GM12875 (cell line): ENCODE measurements at regions not wholly inside any gene's neighbourhood (a gene's known extent, or its start where the extent isn't known, plus 50 kb on each side); places are given as distances from the start of the nearest gene placed in this dataset.

Experiments used
- H3K4me3 ChIP-seq: one replicate; pipeline ENCODE4 v1.5.1; 2011; ENCODE audit warnings: low read depth, low read length, control low read depth
- CTCF ChIP-seq: IDR thresholded peaks from 2 replicates; pipeline ENCODE4 v1.5.1; 2011; ENCODE audit warnings: low read depth, mild to moderate bottlenecking, control low read depth, inconsistent platforms, low read length, moderate library complexity, borderline replicate concordance; ENCODE audit not compliant: insufficient read depth

DNA sequence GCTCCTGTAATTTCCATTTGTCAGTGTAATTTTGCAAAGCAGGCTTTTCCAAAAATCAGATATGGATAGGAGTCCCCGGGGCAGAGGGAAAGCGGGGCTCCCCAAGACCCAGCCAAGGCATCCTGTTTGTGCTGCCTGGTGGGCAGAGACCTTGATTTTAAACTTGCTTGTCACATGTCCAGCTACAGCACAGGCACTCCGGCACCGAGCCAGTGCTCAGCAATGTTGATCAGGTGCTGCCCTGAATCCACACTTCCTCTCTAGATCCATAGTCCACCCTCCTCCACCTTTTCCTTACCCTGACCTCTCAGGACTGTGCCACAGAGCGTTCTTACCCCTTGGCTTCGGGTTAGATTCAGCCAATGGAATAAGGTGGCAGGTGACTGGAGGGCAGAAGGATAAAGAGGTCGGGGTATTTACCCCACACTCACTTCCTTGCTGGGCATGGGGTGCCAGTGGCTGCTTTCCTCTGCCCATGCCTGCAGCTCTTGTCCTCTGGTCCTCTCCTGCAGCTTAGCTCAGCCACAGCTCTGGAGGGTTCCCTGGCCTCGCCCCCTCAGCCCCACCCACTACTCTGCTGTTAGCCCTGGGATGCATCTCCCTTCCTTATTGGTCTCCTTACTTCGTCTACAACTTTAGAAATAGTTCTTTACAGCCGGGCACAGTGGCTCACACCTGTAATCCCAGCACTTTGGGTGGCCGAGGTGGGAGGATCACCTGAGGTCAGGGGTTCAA is 80.1 kb downstream of the IRF2BPL start:
- H3K4me3 ChIP-seq: no peak overlapping the region
- TF ChIP-seq CTCF: no peak

DNA sequence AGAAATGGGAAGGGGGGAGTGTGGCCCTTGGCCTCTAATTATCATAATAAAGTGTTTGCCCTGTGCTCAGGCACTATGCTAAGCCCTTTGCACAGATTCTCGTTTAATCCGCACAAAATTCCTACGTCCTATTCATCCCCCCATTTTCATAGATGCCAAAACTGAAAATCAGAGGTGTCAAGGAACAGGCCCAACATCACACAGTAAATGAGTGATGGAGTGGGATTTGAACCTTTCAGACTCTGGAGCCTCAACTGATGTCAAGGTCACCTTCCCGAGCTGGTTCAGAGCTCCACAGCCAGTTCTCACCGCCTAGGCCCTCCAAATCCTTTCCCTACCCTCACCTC is 80.7 kb downstream of the IRF2BPL start:
- no peak for TF ChIP-seq CTCF
- H3K4me3 ChIP-seq: no peak overlapping the region

GRCh38 chr14:76947078-76947837 is 81.2 kb downstream of the IRF2BPL start:
- TF ChIP-seq CTCF: peak; percentile 62
- no peak overlapping the region for H3K4me3 ChIP-seq

GRCh38 chr14:76946753-76947077 is 81.8 kb downstream of the IRF2BPL start:
- no peak overlapping the region for H3K4me3 ChIP-seq
- TF ChIP-seq CTCF: no peak

DNA sequence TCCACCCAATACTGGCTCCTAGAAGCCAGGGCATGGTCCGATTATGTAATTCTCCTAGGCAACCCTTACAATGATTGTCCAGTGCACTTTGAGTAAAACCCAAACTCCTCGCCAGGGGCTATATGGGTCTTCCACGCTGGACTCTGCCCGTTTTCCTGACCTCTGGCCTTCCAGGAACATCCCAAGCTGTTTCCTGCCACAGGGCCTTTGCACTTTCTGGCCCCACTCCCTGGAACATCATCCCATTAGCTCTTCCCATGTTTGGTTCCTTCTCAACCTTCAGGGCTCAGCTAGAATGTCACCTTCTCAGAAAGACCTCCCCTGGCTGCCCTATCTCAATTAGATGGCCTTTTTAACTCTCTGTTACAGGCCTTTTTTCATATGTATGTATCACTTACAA is 85.4 kb downstream of the IRF2BPL start:
- H3K4me3 ChIP-seq: no peak overlapping the region
- no peak for TF ChIP-seq CTCF

GRCh38 chr14:76941946-76942805 is 86.3 kb downstream of the IRF2BPL start:
- H3K4me3 ChIP-seq: no peak overlapping the region

More at GRCh38 chr14:76941946-76942805, 86.3 kb downstream of the IRF2BPL start:
- no peak for TF ChIP-seq CTCF
